ENCODE measurements at regions not wholly inside any gene's neighbourhood (a gene's known extent, or its start where the extent isn't known, plus 50 kb on each side); places are given as distances from the start of the nearest gene placed in this dataset.
A peak's percentile ranks its signal among the peaks of the same experiment; 100 is the strongest.

- TF ChIP-seq CTCF (conservative IDR thresholded peaks at IDR 0.05; ENCODE audit: low read length): no peak
- H3K4me3 ChIP-seq (ENCODE audit: low read length): no peak overlapping the region
- no peak for DNase-seq (ENCODE audit: low read depth)
Measured at GRCh38 chr10:113278221-113278620, 274.6 kb upstream of the HABP2 start.

- no peak for TF ChIP-seq CTCF (conservative IDR thresholded peaks at IDR 0.05; ENCODE audit: low read length)
- no peak for DNase-seq (ENCODE audit: low read depth)
- H3K4me3 ChIP-seq (ENCODE audit: low read length): no peak overlapping the region
Measured at GRCh38 chr10:113278664-113279063, 274.2 kb upstream of the HABP2 start.

DNA sequence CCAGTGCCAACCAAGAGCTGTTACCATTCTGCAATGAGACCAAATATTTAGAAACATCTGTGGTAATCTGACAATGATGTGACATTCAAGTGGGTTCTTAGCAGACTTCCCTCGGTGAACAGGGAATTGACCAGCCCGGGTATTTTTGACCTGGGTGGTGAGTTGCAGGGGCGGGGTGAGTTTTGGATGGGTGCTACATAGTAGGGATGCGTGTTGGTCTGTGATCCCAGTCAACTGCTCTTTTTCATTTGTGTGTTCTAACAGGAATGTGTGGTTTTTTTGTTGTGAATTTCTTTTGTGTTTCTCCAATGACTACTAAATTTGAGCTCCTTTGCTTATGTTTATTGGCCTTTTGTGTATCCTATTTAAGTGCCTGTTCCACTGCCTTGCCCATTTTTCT is 273.6 kb upstream of the HABP2 start:
- no peak overlapping the region for H3K4me3 ChIP-seq (ENCODE audit: low read length)
- DNase-seq (ENCODE audit: low read depth): no peak
- no peak for TF ChIP-seq CTCF (conservative IDR thresholded peaks at IDR 0.05; ENCODE audit: low read length)

DNA sequence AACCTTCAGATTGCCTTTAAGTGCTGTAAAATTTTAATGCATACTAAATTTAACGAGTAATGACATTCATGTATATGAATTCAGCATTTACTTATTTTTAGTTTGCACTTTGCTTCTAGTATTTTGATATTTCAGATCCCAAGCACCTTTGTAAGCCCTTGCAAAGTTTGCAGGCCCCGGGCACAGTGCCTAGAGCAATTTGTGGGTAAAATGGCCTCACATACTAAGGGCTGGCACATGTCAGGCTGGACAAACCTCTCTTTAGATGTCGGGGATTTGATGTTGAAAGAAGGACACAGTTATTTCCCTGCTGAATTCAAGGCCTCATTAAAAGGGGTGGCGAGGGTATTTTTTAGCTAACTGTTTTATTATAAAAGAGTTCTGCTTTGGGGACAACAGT is 270.3 kb upstream of the HABP2 start:
- DNase-seq (ENCODE audit: low read depth): no peak
- H3K4me3 ChIP-seq (ENCODE audit: low read length): no peak overlapping the region
- TF ChIP-seq CTCF (conservative IDR thresholded peaks at IDR 0.05; ENCODE audit: low read length): no peak

- no peak for TF ChIP-seq CTCF (conservative IDR thresholded peaks at IDR 0.05; ENCODE audit: low read length)
- DNase-seq (ENCODE audit: low read depth): no peak
Measured at GRCh38 chr10:113283189-113283588, 269.7 kb upstream of the HABP2 start.

DNA sequence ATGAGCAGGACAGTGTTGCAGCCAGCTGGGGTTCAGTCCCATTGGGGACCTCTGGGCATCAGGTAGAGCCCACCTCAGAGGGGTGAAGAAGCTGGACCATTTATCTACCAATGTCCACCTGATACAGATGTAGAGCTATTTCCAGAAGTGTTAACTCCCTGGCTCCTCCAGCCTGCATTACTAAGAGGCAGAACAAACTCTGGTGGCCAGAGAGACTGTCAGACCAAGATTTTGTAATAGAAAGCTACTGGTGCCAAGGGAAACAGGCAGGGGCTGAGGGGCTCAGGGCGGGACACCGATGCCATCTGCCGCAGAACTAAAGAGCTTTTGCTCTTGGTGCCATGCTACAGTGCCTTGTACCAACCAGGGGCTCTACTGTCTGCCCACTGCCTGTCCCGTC is 268.2 kb upstream of the HABP2 start:
- DNase-seq (ENCODE audit: low read depth): no peak
- no peak overlapping the region for H3K4me3 ChIP-seq (ENCODE audit: low read length)
- no peak for TF ChIP-seq CTCF (conservative IDR thresholded peaks at IDR 0.05; ENCODE audit: low read length)

More at GRCh38 chr10:113283189-113283588, 269.7 kb upstream of the HABP2 start:
- no peak overlapping the region for H3K4me3 ChIP-seq (ENCODE audit: low read length)

- DNase-seq (ENCODE audit: low read depth): peak; percentile 47
- TF ChIP-seq CTCF (conservative IDR thresholded peaks at IDR 0.05; ENCODE audit: low read length): no peak
- no peak overlapping the region for H3K4me3 ChIP-seq (ENCODE audit: low read length)
Measured at GRCh38 chr10:113285305-113285704, 267.5 kb upstream of the HABP2 start.

All from AG10803 (cell line).